GM19351 (cell line): ENCODE measurements at regions not wholly inside any gene's neighbourhood (a gene's known extent, or its start where the extent isn't known, plus 50 kb on each side); places are given as distances from the start of the nearest gene placed in this dataset.
"Not testable (repeated sequence)": the region's sequence is repeated elsewhere in the genome, so short reads cannot be mapped to it uniquely, and the experiment has no call there.

Experiments
- ATAC-seq: cut with Tn5 transposase; IDR thresholded peaks from one replicate; pipeline ENCODE4 v1.9.1; 2021; ENCODE audit warnings: mild to moderate bottlenecking, moderate library complexity; ENCODE audit not compliant: unreplicated experiment

GRCh38 chr13:46498650-46499049 is 54.3 kb upstream of the LRCH1 start:
- ATAC-seq, result no peak

- ATAC-seq, result no peak
Observed at GRCh38 chr13:46496086-46496485, 56.9 kb upstream of the LRCH1 start.

GRCh38 chr13:46495651-46496050 is 57.3 kb upstream of the LRCH1 start:
- no peak for ATAC-seq

- no peak for ATAC-seq
Observed at GRCh38 chr13:46495066-46495465, 57.9 kb upstream of the LRCH1 start.

DNA sequence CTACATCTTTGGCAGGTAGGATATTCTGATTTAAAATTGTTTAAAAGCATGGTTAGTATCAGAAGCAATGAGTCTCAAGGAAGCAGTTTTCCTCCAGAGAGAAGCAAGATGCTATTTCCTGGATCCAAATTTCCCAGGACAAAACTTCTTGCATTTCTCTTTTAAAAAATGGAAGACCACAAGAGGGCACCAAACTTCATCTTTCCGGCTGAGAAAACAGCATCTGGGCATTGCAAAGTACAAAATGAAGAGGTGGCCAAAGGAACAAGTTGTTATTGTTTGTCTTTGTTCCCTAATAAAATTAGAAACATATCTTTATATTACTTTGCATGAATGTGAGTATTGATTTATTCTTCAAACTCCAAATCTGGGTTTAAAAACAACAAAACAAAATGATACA is 60.0 kb upstream of the LRCH1 start:
- no peak for ATAC-seq

GRCh38 chr13:46491641-46492040 is 61.3 kb upstream of the LRCH1 start:
- no peak for ATAC-seq

DNA sequence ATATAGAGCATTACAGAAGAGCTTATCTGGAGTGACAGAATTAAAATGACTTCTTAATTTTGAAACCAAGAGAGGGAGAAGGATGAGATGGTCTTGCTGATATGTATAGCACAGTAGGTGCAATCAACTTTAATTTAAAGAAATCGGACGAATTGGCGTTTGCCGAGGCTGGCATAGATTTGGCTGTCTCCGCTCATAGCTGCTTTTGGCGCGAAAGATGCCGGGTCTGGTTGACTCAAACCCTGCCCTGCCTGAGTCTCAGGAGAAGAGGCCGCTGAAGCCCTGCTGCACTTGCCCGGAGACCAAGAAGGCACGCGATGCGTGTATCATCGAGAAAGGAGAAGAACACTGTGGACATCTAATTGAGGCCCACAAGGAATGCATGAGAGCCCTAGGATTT is 62.3 kb upstream of the LRCH1 start:
- not testable (repeated sequence) for ATAC-seq

DNA sequence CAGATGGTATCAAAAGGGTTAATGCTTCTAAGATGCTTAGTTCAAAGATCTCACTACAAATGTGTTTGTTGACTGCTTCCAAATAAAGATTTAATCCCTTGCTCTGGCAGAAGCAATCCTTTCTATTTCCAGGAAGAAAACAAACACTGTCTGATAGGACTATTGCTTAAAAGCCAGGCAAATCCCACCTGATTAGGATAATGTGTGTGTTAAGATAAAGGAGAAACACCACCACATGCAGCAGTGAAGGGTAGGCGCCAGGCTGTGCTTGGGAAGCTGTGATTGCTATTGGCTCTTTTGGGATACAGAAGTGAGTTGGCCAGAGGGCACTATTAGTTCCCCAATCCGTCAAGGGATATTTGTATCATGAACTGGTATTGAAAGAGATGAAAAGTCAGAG is 62.8 kb upstream of the LRCH1 start:
- no peak for ATAC-seq

DNA sequence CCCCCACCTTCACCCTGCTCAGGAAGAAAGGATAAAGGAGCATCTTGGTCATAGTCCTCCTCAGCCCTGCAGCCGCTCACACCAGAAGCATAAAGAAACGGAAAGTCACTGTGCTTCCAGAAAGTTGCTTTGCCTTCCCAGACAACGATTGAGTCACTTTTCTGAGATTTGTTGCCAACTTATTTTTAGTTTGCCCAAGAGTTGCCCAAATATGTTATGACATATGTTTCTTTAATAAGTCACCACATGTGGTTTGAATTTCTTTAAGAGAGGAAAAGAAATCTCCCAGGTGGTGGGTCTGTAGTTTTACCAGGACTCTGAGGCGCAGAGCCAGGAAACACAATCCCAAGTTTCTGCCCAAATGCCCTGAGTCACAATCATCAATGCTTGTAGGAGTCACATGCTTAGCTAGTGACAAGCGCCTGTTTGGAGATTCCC is 63.4 kb upstream of the LRCH1 start:
- ATAC-seq, result no peak

DNA sequence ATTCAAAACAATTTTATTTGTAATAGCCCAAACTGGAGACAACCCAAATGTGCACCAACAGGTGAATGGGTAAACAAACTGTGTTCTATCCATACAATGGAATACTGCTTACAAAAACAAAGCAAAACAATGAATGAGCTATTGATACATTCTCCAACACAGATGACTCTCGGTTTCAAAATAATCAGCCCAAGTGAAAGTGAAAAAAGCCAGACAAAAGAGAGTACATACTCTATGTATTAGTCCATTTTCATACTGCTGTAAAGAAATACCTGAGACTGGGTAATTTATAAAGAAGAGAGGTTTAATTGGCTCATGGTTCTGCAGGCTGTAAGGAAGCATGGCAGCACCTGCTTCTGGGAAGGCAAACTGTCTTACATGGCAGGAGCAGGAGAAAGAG is 65.2 kb upstream of the LRCH1 start:
- peak; percentile 66 for ATAC-seq

GRCh38 chr13:46486270-46486669 is 66.7 kb upstream of the LRCH1 start:
- ATAC-seq, result no peak

- ATAC-seq, result no peak
Observed at GRCh38 chr13:46484561-46484960, 68.4 kb upstream of the LRCH1 start.

DNA sequence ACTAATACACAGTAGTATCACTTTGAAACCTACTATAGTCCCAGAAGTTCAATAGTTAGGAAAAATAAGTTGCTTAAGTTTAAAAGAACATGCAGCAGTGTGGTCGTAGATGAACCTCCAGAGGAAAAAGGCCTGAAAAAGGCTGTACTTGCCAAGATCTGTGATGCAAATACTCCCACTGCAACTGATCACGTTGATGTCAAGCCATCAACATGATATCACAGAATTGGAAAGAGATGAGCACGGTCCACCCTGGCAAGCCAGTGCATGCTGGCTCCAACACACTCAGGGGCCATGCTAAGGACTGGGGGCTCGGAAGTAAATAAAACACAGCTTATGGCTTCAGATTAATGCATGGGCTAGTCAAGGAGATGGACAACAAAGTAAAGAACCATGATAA is 71.8 kb upstream of the LRCH1 start:
- no peak for ATAC-seq

DNA sequence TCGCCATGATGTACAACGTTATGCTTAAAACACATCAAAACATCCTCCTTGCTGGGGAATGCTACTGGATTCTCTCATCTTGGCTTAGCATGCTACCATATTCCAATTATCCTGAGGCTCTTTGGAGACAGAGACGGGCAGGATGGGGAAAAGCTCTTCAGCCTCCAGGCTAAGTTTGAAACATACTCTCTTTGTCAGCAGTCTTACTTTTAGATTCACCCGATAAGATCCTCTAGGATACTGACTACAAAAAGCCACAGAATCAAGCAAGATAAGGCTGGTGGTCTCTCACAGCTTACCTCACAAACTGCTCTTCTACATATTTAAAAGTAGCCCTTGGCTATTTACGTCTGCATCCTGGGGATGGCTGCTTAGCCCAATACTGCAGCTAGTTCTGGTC is 72.8 kb upstream of the LRCH1 start:
- no peak for ATAC-seq

- no peak for ATAC-seq
Observed at GRCh38 chr13:46479691-46480090, 73.3 kb upstream of the LRCH1 start.

GRCh38 chr13:46479283-46479682 is 73.7 kb upstream of the LRCH1 start:
- ATAC-seq, result no peak

- no peak for ATAC-seq
Observed at GRCh38 chr13:46478651-46479050, 74.3 kb upstream of the LRCH1 start.

DNA sequence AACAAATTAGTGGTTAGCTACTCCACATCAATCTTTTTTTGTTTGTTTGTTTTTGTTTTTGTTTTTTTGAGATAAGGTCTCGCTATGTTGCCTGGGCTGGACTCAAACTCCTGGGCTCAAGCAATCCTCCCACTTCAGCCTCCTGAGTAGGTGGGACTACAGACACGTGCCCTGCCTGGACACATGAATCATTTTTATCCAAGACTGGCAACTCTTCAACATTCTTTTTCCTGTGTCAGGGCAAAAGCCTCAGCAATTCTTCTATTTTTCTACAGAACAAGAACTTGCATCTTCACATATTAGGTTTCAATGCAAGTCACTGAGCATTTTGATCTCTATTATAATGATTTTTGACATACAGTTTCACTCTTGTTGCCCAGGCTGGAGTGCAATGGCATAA is 76.8 kb upstream of the LRCH1 start:
- no peak for ATAC-seq

- ATAC-seq, result no peak
Observed at GRCh38 chr13:46475541-46475991, 77.4 kb upstream of the LRCH1 start.

DNA sequence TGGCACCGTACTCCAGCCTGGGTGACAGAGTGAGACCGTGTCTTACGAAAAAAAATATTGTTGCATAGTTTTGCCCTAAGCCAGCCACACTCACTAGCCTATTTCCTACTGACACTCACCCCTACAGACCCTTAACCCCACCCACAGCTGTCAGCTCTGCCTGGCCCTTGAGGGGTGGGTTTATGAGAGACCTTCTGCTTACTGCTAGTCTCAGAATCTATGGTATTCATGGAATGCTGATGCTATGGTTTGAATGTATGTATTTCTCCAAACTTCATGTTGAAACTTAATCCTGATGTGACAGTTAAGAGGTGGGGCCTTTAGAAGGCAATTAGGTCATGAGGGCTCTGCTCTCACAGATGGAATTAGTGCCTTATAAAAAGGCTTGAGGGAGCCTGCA is 79.2 kb upstream of the LRCH1 start:
- ATAC-seq, result no peak

- no peak for ATAC-seq
Observed at GRCh38 chr13:46472384-46472783, 80.6 kb upstream of the LRCH1 start.

GRCh38 chr13:46469699-46470098 is 82.6 kb upstream of the RUBCNL start:
- ATAC-seq, result not testable (repeated sequence)

GRCh38 chr13:46468570-46469463 is 81.8 kb upstream of the RUBCNL start:
- no peak for ATAC-seq
